B cell (primary cell): ENCODE measurements at regions not wholly inside any gene's neighbourhood (a gene's known extent, or its start where the extent isn't known, plus 50 kb on each side); places are given as distances from the start of the nearest gene placed in this dataset.

Experiments used
- EZH2 ChIP-seq: IDR thresholded peaks from 2 replicates; pipeline ENCODE4 v1.6.1; 2012; ENCODE audit warnings: borderline replicate concordance, low read depth, mild to moderate bottlenecking, moderate library complexity, low read length; ENCODE audit not compliant: insufficient read depth, poor library complexity, severe bottlenecking
- TF ChIP-seq, protein P1 (sequence below): fragments of 200-600 bp; IDR thresholded peaks from one replicate; pipeline ENCODE4 v1.8.0; 2022; ENCODE audit warnings: antibody characterized with exemption, mild to moderate bottlenecking

- TF ChIP-seq, protein P1, sequence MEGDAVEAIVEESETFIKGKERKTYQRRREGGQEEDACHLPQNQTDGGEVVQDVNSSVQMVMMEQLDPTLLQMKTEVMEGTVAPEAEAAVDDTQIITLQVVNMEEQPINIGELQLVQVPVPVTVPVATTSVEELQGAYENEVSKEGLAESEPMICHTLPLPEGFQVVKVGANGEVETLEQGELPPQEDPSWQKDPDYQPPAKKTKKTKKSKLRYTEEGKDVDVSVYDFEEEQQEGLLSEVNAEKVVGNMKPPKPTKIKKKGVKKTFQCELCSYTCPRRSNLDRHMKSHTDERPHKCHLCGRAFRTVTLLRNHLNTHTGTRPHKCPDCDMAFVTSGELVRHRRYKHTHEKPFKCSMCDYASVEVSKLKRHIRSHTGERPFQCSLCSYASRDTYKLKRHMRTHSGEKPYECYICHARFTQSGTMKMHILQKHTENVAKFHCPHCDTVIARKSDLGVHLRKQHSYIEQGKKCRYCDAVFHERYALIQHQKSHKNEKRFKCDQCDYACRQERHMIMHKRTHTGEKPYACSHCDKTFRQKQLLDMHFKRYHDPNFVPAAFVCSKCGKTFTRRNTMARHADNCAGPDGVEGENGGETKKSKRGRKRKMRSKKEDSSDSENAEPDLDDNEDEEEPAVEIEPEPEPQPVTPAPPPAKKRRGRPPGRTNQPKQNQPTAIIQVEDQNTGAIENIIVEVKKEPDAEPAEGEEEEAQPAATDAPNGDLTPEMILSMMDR: no peak
- TF ChIP-seq EZH2: no peak
These were observed 211.9 kb downstream of the SOCS6 start for GRCh38 chr18:70500748-70501147.
